GM21717 (cell line): ENCODE measurements at regions not wholly inside any gene's neighbourhood (a gene's known extent, or its start where the extent isn't known, plus 50 kb on each side); places are given as distances from the start of the nearest gene placed in this dataset.
"Not testable (repeated sequence)": the region's sequence is repeated elsewhere in the genome, so short reads cannot be mapped to it uniquely, and the experiment has no call there.

Source experiments
- ATAC-seq: cut with Tn5 transposase; IDR thresholded peaks from one replicate; pipeline ENCODE4 v1.9.1; 2021; ENCODE audit warnings: mild to moderate bottlenecking, moderate library complexity; ENCODE audit not compliant: unreplicated experiment

GRCh38 chr9:129547063-129547462 is 73.8 kb downstream of the C9orf50 start:
- no peak for ATAC-seq

- ATAC-seq, result not testable (repeated sequence)
Measured at GRCh38 chr9:129545876-129546275, 75.0 kb downstream of the C9orf50 start.

- no peak for ATAC-seq
Measured at GRCh38 chr9:129544761-129545160, 76.1 kb downstream of the C9orf50 start.

- no peak for ATAC-seq
Measured at GRCh38 chr9:129542741-129543140, 78.2 kb downstream of the C9orf50 start.

GRCh38 chr9:129541270-129541669 is 79.6 kb downstream of the C9orf50 start:
- no peak for ATAC-seq

- ATAC-seq, result no peak
Measured at GRCh38 chr9:129539446-129539845, 81.5 kb downstream of the C9orf50 start.

GRCh38 chr9:129531860-129532402 is 89.0 kb downstream of the C9orf50 start:
- not testable (repeated sequence) for ATAC-seq

GRCh38 chr9:129527955-129528354 is 92.9 kb downstream of the C9orf50 start:
- not testable (repeated sequence) for ATAC-seq

- no peak for ATAC-seq
Measured at GRCh38 chr9:129525656-129526196, 95.2 kb downstream of the C9orf50 start.

- ATAC-seq, result no peak
Measured at GRCh38 chr9:129524582-129525270, 96.2 kb downstream of the C9orf50 start.

GRCh38 chr9:129523943-129524581 is 96.8 kb downstream of the C9orf50 start:
- ATAC-seq, result no peak

GRCh38 chr9:129522351-129522750 is 98.5 kb downstream of the C9orf50 start:
- ATAC-seq, result no peak

GRCh38 chr9:129520082-129520481 is 100.8 kb downstream of the C9orf50 start:
- ATAC-seq, result no peak

- no peak for ATAC-seq
Measured at GRCh38 chr9:129518074-129518473, 102.8 kb downstream of the C9orf50 start.

GRCh38 chr9:129517006-129517405 is 103.9 kb downstream of the C9orf50 start:
- no peak for ATAC-seq

- no peak for ATAC-seq
Measured at GRCh38 chr9:129514891-129515290, 106.0 kb downstream of the C9orf50 start.

- ATAC-seq, result no peak
Measured at GRCh38 chr9:129514497-129514867, 106.4 kb downstream of the C9orf50 start.

- ATAC-seq, result no peak
Measured at GRCh38 chr9:129513856-129514496, 106.9 kb downstream of the C9orf50 start.

- no peak for ATAC-seq
Measured at GRCh38 chr9:129513282-129513681, 107.6 kb downstream of the C9orf50 start.

- no peak for ATAC-seq
Measured at GRCh38 chr9:129511285-129511900, 109.5 kb downstream of the C9orf50 start.

- no peak for ATAC-seq
Measured at GRCh38 chr9:129509533-129509928, 111.4 kb downstream of the C9orf50 start.
